22Rv1 (cell line): ENCODE measurements at regions not wholly inside any gene's neighbourhood (a gene's known extent, or its start where the extent isn't known, plus 50 kb on each side); places are given as distances from the start of the nearest gene placed in this dataset.

Experiments used
- CTCF ChIP-seq: fragments of 450-650 bp; IDR thresholded peaks from 2 replicates; pipeline ENCODE4 v1.5.1; 2017; ENCODE audit warnings: mild to moderate bottlenecking
- ZFX ChIP-seq: fragments of 450-650 bp; IDR thresholded peaks from 2 replicates; pipeline ENCODE4 v1.6.1; 2017; ENCODE audit warnings: antibody characterized with exemption, borderline replicate concordance

GRCh38 chr7:35366167-35367155, 112.6 kb upstream of the TBX20 start:
- TF ChIP-seq CTCF (no peak), ZFX (no peak)
